VCaP (cell line): ENCODE measurements at regions not wholly inside any gene's neighbourhood (a gene's known extent, or its start where the extent isn't known, plus 50 kb on each side); places are given as distances from the start of the nearest gene placed in this dataset.

Experiments
- H3K27ac ChIP-seq: fragments of 450-650 bp; 2 replicates; pipeline ENCODE4 v1.5.1; 2017
- CTCF ChIP-seq: fragments of 450-650 bp; conservative IDR thresholded peaks from 2 replicates; pipeline ENCODE4 v1.5.1; 2017; ENCODE audit warnings: mild to moderate bottlenecking, moderate library complexity

- no peak for TF ChIP-seq CTCF
- no peak overlapping the region for H3K27ac ChIP-seq
Measured at GRCh38 chr21:22314963-22315362, 1316.8 kb downstream of the NCAM2 start.

- no peak overlapping the region for H3K27ac ChIP-seq
Measured at GRCh38 chr21:22319435-22319834, 1321.2 kb downstream of the NCAM2 start.

GRCh38 chr21:22342889-22343288 lies 1344.7 kb downstream of the NCAM2 start:
- TF ChIP-seq CTCF: no peak
- no peak overlapping the region for H3K27ac ChIP-seq

More at GRCh38 chr21:22319435-22319834, 1321.2 kb downstream of the NCAM2 start:
- TF ChIP-seq CTCF: no peak

GRCh38 chr21:22343303-22343702 lies 1345.1 kb downstream of the NCAM2 start:
- no peak for TF ChIP-seq CTCF
- no peak overlapping the region for H3K27ac ChIP-seq

- no peak overlapping the region for H3K27ac ChIP-seq
Measured at GRCh38 chr21:22343721-22344120, 1345.5 kb downstream of the NCAM2 start.

GRCh38 chr21:22345624-22346023 lies 1347.4 kb downstream of the NCAM2 start:
- H3K27ac ChIP-seq: no peak overlapping the region
- peak; percentile 57 for TF ChIP-seq CTCF

More at GRCh38 chr21:22343721-22344120, 1345.5 kb downstream of the NCAM2 start:
- no peak for TF ChIP-seq CTCF

GRCh38 chr21:22346576-22346975 lies 1348.4 kb downstream of the NCAM2 start:
- TF ChIP-seq CTCF: no peak
- no peak overlapping the region for H3K27ac ChIP-seq

- H3K27ac ChIP-seq: no peak overlapping the region
- no peak for TF ChIP-seq CTCF
Measured at GRCh38 chr21:22351076-22351475, 1352.9 kb downstream of the NCAM2 start.
